ENCODE measurements at regions not wholly inside any gene's neighbourhood (a gene's known extent, or its start where the extent isn't known, plus 50 kb on each side); places are given as distances from the start of the nearest gene placed in this dataset.

DNA sequence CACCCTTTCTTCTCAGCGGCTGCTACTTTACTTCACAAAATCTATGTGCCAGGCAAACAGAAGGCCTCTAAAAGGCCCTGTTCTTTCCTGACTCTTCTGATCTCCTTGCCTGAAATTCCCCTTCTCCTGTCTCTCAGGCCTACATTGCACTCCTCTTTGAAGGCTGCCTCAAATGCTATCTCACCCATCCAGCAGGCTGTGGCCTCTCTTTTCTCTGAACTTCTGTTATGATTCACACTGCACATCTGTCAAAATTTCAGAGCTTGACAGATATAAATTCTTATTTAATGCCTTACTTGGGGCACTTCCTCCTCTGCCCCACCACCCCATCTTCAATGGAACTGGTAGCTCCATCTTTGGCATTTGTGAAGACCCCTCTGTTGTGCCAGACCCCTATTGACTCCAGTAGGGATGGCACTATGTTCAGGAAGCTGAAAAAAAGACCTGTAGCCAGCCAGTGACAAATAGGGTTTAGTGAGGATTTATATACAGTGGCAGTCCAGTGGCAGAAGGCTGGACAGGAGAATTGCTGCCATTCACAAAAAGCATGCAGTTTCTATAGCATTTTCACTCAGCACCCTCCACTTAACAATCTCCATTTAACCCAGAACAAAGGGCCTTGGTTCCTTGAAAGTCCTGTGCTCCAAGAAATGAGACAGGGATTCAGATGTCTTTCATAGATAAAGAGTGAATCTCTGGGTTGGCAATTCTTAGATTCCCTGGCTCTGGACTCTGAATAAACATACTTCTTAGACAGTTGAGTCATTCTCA is 415.8 kb upstream of the GRM7 start:
- Histone ChIP-seq H3K9me3 (no peaks in the 10 kb centered on the region), H3K4me1 (no peaks in the 10 kb centered on the region), H3K27ac (no peak overlapping the region), H3K4me3 (replicated peaks in 1 of 3) (no peak overlapping the region), H3K36me3 (no peaks in the 10 kb centered on the region), H3K27me3 (no peaks in the 10 kb centered on the region)
- no peak for DNase-seq
- TF ChIP-seq, protein P1, sequence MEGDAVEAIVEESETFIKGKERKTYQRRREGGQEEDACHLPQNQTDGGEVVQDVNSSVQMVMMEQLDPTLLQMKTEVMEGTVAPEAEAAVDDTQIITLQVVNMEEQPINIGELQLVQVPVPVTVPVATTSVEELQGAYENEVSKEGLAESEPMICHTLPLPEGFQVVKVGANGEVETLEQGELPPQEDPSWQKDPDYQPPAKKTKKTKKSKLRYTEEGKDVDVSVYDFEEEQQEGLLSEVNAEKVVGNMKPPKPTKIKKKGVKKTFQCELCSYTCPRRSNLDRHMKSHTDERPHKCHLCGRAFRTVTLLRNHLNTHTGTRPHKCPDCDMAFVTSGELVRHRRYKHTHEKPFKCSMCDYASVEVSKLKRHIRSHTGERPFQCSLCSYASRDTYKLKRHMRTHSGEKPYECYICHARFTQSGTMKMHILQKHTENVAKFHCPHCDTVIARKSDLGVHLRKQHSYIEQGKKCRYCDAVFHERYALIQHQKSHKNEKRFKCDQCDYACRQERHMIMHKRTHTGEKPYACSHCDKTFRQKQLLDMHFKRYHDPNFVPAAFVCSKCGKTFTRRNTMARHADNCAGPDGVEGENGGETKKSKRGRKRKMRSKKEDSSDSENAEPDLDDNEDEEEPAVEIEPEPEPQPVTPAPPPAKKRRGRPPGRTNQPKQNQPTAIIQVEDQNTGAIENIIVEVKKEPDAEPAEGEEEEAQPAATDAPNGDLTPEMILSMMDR (IDR thresholded peaks at IDR 0.05): no peak
- TF ChIP-seq POLR2A (IDR thresholded peaks at IDR 0.05): no peak
- 78% methylated on average over 1 of the region's 1 CpG; no CpG with 5 or more reads in 1 of the 2 donors for WGBS, 2 donors
- intact Hi-C loops (cut with DNase I): no loop called here

- no peaks in the 10 kb centered on the region for H3K36me3 ChIP-seq
- intact Hi-C loops (cut with DNase I): loop anchor here (2.0 kb wide), 1 partner anchor 22 kb away; no protein-coding TSS in a partner anchor
- no peak for DNase-seq
- no peak overlapping the region for H3K27ac ChIP-seq
- TF ChIP-seq POLR2A (IDR thresholded peaks at IDR 0.05): no peak
- TF ChIP-seq, protein P1 (IDR thresholded peaks at IDR 0.05): no peak
- H3K4me3 ChIP-seq (replicated peaks in 1 of 3): no peak overlapping the region
- WGBS, 2 donors: 20 to 67% methylated on average over 1 to 5 of the region's 5 CpGs
- H3K4me1 ChIP-seq: peaks cover 6 to 16% of the 10 kb centered on the region in 2 donors
- no peaks in the 10 kb centered on the region for H3K27me3 ChIP-seq
- no peaks in the 10 kb centered on the region for H3K9me3 ChIP-seq
Measured at GRCh38 chr3:6447166-6447801, 413.6 kb upstream of the GRM7 start.

DNA sequence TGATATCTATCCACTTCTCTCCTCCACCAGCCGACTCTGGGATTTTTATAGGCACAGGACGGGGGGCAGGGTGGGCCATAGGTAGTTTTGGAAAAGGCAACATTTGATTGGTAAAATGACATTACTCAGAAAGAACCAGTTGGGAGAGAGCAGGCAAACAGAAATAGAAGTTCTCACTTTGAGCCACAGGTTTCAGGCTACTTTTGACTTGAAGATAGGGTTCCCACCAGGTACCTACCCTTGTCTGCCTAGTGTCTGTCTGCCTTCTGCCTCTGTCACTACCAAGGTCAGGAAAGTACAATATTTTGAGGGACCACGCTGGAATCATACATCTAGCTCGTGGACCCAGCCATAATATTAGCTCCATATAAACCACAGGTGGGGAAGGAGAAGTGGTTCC is 412.9 kb upstream of the GRM7 start:
- no peak overlapping the region for H3K4me3 ChIP-seq (replicated peaks in 1 of 3)
- H3K9me3 ChIP-seq: no peaks in the 10 kb centered on the region
- DNase-seq: no peak
- no peaks in the 10 kb centered on the region for H3K36me3 ChIP-seq
- intact Hi-C loops (cut with DNase I): no loop called here
- peaks cover 6 to 16% of the 10 kb centered on the region in 2 donors for H3K4me1 ChIP-seq
- H3K27me3 ChIP-seq: no peaks in the 10 kb centered on the region
- no peak for TF ChIP-seq POLR2A (IDR thresholded peaks at IDR 0.05)
- TF ChIP-seq, protein P1 (IDR thresholded peaks at IDR 0.05): no peak
- 85 to 87% methylated on average over 4 of the region's 4 CpGs for WGBS, 2 donors
- H3K27ac ChIP-seq: no peak overlapping the region

GRCh38 chr3:6449099-6449498 is 411.8 kb upstream of the GRM7 start:
- 78 to 85% methylated on average over 3 of the region's 3 CpGs for WGBS, 2 donors
- no peaks in the 10 kb centered on the region for H3K27me3 ChIP-seq
- H3K4me3 ChIP-seq (replicated peaks in 1 of 3): no peak overlapping the region
- H3K9me3 ChIP-seq: no peaks in the 10 kb centered on the region
- no peak overlapping the region for H3K27ac ChIP-seq
- TF ChIP-seq, protein P1 (IDR thresholded peaks at IDR 0.05): no peak
- no peak for TF ChIP-seq POLR2A (IDR thresholded peaks at IDR 0.05)
- no peak for DNase-seq
- intact Hi-C loops (cut with DNase I): no loop called here
- peaks cover 6 to 17% of the 10 kb centered on the region in 2 donors for H3K4me1 ChIP-seq
- no peaks in the 10 kb centered on the region for H3K36me3 ChIP-seq

DNA sequence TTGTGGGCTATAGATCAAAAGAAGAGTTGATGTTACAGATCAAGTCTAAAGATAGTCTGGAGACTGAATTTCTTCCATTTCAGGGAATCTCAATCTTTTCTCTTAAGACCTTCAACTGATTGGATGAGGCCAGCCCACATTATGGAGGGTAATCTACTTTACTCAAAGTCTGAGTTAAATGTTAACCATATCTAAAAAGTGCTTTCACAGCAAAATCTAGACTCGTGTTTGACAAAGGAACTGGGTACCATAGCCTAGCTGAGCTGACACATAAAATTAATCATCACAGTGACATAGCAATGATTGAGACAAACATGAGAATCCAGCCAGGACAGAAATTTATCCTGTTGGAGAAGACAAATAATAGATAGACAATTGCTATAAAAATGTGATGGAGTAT is 407.9 kb upstream of the GRM7 start:
- TF ChIP-seq, protein P1 (IDR thresholded peaks at IDR 0.05): no peak
- no peak for TF ChIP-seq POLR2A (IDR thresholded peaks at IDR 0.05)

More for the DNA sequence above, 407.9 kb upstream of the GRM7 start:
- Histone ChIP-seq H3K27me3 (no peaks in the 10 kb centered on the region), H3K4me3 (replicated peaks in 1 of 3) (no peak overlapping the region), H3K9me3 (no peaks in the 10 kb centered on the region), H3K36me3 (no peaks in the 10 kb centered on the region), H3K27ac (no peak overlapping the region), H3K4me1 (peaks cover 6 to 19% of the 10 kb centered on the region in 2 donors)
- intact Hi-C loops (cut with DNase I): no loop called here
- DNase-seq: no peak
- 73 to 77% methylated on average over 1 of the region's 1 CpG for WGBS, 2 donors
